Endothelial cell (in vitro differentiated cells): ENCODE measurements at regions not wholly inside any gene's neighbourhood (a gene's known extent, or its start where the extent isn't known, plus 50 kb on each side); places are given as distances from the start of the nearest gene placed in this dataset.

Experiments used
- DNase-seq: peaks from one replicate; pipeline ENCODE4 v3.0.0; 2021; ENCODE audit warnings: low spot score
- H3K27ac Mint-ChIP-seq: one replicate; pipeline ENCODE4 v1.8.0; 2021; ENCODE audit warnings: mixed read lengths, inconsistent platforms; ENCODE audit not compliant: unreplicated experiment
- H3K27me3 Mint-ChIP-seq: one replicate; pipeline ENCODE4 v1.8.0; 2021; ENCODE audit warnings: mild to moderate bottlenecking, moderate library complexity, mixed read lengths, inconsistent platforms; ENCODE audit not compliant: unreplicated experiment
- H3K36me3 Mint-ChIP-seq: one replicate; pipeline ENCODE4 v1.8.0; 2021; ENCODE audit warnings: mild to moderate bottlenecking, low read depth, mixed read lengths, inconsistent platforms; ENCODE audit not compliant: unreplicated experiment
- H3K4me1 Mint-ChIP-seq: one replicate; pipeline ENCODE4 v1.8.0; 2021; ENCODE audit warnings: mild to moderate bottlenecking, mixed read lengths, inconsistent platforms; ENCODE audit not compliant: unreplicated experiment
- H3K4me3 Mint-ChIP-seq: one replicate; pipeline ENCODE4 v1.8.0; 2021; ENCODE audit warnings: mild to moderate bottlenecking, mixed read lengths, inconsistent platforms; ENCODE audit not compliant: unreplicated experiment
- H3K9me3 Mint-ChIP-seq: one replicate; pipeline ENCODE4 v1.8.0; 2021; ENCODE audit warnings: mixed read lengths, inconsistent platforms; ENCODE audit not compliant: unreplicated experiment
- TF ChIP-seq, protein P1 (sequence below): fragments of 200-600 bp; sonication (generic); IDR thresholded peaks from one replicate; pipeline ENCODE4 v1.5.0; 2021; ENCODE audit warnings: antibody characterized with exemption; ENCODE audit not compliant: unreplicated experiment

DNA sequence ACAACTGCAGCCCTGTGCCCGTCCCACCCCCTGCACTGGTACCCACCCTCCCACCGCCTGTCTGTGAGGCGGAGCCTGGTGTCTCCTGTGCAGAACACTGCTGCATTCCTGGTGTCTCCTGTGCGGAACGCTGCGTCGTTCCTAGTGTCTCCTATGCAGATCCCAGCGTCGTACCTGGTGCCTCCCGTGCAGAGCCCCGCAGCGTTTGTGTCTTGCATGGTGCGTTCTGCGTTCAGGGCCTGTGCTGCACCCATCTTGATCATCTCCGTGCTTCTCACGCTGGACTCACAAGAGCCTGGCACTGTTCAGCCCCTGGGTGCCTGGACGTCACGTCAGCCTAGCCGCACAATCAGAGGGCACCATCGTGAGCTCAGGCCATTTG is 248.6 kb upstream of the SALL3 start:
- peaks cover 20% of the 10 kb centered on the region for H3K36me3 Mint-ChIP-seq
- peaks cover 24% of the 10 kb centered on the region for H3K27me3 Mint-ChIP-seq
- no peaks in the 10 kb centered on the region for H3K4me1 Mint-ChIP-seq
- H3K9me3 Mint-ChIP-seq = peaks cover 39% of the 10 kb centered on the region
- DNase-seq = no peak
- TF ChIP-seq, protein P1, sequence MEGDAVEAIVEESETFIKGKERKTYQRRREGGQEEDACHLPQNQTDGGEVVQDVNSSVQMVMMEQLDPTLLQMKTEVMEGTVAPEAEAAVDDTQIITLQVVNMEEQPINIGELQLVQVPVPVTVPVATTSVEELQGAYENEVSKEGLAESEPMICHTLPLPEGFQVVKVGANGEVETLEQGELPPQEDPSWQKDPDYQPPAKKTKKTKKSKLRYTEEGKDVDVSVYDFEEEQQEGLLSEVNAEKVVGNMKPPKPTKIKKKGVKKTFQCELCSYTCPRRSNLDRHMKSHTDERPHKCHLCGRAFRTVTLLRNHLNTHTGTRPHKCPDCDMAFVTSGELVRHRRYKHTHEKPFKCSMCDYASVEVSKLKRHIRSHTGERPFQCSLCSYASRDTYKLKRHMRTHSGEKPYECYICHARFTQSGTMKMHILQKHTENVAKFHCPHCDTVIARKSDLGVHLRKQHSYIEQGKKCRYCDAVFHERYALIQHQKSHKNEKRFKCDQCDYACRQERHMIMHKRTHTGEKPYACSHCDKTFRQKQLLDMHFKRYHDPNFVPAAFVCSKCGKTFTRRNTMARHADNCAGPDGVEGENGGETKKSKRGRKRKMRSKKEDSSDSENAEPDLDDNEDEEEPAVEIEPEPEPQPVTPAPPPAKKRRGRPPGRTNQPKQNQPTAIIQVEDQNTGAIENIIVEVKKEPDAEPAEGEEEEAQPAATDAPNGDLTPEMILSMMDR = no peak
- H3K27ac Mint-ChIP-seq = peak overlapping the region; percentile 4
- no peak overlapping the region for H3K4me3 Mint-ChIP-seq

DNA sequence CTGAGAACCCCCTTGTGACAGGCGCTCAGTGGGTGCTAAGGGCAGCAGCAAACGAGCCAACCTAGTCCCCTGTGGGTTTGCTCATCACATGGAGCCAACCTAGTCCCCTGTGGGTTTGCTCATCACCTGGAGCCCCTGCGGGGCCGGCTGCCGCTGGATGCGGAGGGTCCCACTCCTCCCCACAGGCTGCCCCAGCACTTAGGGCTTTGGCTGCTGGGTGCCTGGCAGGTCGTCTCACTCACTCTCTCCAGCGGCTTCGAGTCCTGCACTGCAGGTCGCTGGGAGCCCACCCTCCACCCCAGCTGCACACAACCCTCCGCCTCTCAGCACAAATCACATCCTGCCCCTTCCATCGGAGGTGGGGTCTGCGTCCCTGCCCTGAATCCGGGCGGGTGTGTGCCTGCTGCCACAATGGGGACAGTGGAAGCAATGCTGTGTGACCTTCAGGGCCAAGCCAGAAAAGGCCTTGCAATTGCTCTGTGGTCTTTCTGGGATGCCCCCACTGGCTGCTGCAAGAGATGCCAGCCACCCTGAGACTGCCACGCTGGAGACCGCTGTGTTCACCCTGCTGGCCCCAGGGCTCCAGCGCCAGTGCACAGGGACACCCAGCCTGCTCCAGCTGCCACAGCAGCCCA is 248.1 kb upstream of the SALL3 start:
- peaks cover 44% of the 10 kb centered on the region for H3K9me3 Mint-ChIP-seq
- TF ChIP-seq, protein P1 = no peak
- no peak overlapping the region for H3K27ac Mint-ChIP-seq
- H3K27me3 Mint-ChIP-seq = peaks cover 23% of the 10 kb centered on the region
- H3K36me3 Mint-ChIP-seq = peaks cover 25% of the 10 kb centered on the region
- no peak for DNase-seq
- H3K4me3 Mint-ChIP-seq = no peak overlapping the region
- H3K4me1 Mint-ChIP-seq = no peaks in the 10 kb centered on the region

GRCh38 chr18:78732273-78733210 is 247.1 kb upstream of the SALL3 start:
- H3K4me1 Mint-ChIP-seq = no peaks in the 10 kb centered on the region
- no peak for DNase-seq
- H3K27me3 Mint-ChIP-seq = peaks cover 23% of the 10 kb centered on the region
- peaks cover 47% of the 10 kb centered on the region for H3K9me3 Mint-ChIP-seq
- TF ChIP-seq, protein P1 = no peak
- peaks cover 27% of the 10 kb centered on the region for H3K36me3 Mint-ChIP-seq
- H3K4me3 Mint-ChIP-seq = no peak overlapping the region
- H3K27ac Mint-ChIP-seq = no peak overlapping the region

- H3K9me3 Mint-ChIP-seq = peaks cover 60% of the 10 kb centered on the region
These were observed 245.6 kb upstream of the SALL3 start for GRCh38 chr18:78733762-78734613.

More at GRCh38 chr18:78733762-78734613, 245.6 kb upstream of the SALL3 start:
- no peaks in the 10 kb centered on the region for H3K4me1 Mint-ChIP-seq
- peaks cover 25% of the 10 kb centered on the region for H3K27me3 Mint-ChIP-seq
- no peak for DNase-seq
- H3K27ac Mint-ChIP-seq = no peak overlapping the region
- H3K4me3 Mint-ChIP-seq = peak overlapping the region; percentile 81
- TF ChIP-seq, protein P1 = no peak
- peaks cover 35% of the 10 kb centered on the region for H3K36me3 Mint-ChIP-seq
